ENCODE measurements at regions not wholly inside any gene's neighbourhood (a gene's known extent, or its start where the extent isn't known, plus 50 kb on each side); places are given as distances from the start of the nearest gene placed in this dataset.

DNA sequence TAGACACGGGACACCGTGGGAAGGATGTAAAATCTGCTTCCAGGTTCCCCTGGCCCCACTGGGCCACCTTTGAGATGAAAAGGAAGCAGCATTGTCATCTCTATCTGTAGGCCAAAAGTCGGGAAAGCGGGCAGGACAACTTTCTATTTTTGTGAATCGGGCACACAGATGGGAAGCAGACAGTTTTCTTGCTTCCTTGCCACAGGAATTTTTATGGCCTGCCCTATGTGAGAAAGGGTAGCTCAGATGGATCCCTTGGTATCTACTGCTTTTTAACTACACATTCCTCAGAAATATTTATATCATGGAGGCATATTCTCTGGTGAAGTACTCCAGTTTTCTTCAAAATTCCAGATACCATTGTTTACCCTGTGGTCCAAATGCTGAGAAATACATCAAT lies 735.5 kb downstream of the CBLN2 start:
- TF ChIP-seq, protein P1, sequence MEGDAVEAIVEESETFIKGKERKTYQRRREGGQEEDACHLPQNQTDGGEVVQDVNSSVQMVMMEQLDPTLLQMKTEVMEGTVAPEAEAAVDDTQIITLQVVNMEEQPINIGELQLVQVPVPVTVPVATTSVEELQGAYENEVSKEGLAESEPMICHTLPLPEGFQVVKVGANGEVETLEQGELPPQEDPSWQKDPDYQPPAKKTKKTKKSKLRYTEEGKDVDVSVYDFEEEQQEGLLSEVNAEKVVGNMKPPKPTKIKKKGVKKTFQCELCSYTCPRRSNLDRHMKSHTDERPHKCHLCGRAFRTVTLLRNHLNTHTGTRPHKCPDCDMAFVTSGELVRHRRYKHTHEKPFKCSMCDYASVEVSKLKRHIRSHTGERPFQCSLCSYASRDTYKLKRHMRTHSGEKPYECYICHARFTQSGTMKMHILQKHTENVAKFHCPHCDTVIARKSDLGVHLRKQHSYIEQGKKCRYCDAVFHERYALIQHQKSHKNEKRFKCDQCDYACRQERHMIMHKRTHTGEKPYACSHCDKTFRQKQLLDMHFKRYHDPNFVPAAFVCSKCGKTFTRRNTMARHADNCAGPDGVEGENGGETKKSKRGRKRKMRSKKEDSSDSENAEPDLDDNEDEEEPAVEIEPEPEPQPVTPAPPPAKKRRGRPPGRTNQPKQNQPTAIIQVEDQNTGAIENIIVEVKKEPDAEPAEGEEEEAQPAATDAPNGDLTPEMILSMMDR (IDR thresholded peaks at IDR 0.05; ENCODE audit: insufficient read depth, low read length, missing control alignments), result no peak
- H3K4me3 ChIP-seq (ENCODE audit: low read depth, low read length), result no peak overlapping the region

DNA sequence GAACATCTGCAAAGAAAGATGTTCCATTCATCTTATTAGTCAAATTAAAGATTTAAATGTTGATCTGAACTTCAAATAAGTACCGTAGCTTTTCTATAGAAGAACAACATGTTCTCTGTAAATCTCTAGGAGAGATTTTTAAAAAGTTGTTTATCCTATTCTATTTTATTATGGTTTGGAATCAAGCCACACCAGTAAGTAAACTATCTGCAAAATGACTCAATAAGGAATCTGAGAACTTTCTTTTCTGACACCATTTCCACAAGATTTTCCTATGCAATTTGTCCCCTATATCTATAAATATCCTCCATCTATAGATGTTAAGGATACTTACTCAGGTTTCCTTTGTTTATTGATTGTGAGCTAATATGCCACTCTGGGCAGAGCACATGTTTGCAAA lies 736.6 kb downstream of the CBLN2 start:
- CTCF ChIA-PET, result no interaction called here
- DNase-seq (ENCODE audit: low read depth, low spot score), result no peak
- TF ChIP-seq, protein P1 (IDR thresholded peaks at IDR 0.05; ENCODE audit: insufficient read depth, low read length, missing control alignments), result no peak
- POLR2A ChIA-PET, result no interaction called here
- no peak overlapping the region for H3K4me3 ChIP-seq (ENCODE audit: low read depth, low read length)

More for the DNA sequence above, 735.5 kb downstream of the CBLN2 start:
- POLR2A ChIA-PET, result no interaction called here
- no peak for DNase-seq (ENCODE audit: low read depth, low spot score)
- CTCF ChIA-PET, result no interaction called here

DNA sequence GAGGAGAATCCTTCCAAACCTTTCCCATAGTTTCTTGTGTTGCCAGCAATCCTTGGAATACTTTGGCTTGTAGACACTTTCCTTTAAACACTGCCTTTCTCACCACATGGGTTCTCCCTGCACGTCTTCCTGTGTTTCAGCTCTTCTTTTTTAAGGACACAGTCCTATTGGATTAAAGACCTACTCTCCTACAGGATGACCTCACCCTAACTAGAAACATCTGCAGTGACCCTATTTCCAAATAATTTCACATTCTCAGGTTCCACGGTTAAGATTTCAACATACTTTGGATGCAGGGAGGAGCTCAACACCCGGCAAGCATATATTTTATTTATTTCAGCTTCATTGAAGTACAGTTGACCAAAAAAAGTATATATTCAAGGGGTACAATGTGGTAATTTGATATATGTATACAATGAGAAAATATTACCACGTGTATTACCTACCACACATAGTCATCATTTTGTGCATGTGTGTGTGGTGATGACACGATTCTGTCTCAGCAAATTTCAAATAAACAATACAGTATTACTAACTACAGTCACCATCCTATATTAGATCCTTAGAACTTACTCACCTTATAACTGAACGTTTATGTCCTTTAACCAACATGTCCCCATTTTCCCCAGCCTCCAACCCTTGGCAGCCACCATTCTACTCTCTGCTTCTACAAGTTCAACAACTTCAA lies 745.0 kb downstream of the CBLN2 start:
- CTCF ChIA-PET, result no interaction called here
- H3K4me3 ChIP-seq (ENCODE audit: low read depth, low read length), result no peak overlapping the region
- TF ChIP-seq, protein P1 (IDR thresholded peaks at IDR 0.05; ENCODE audit: insufficient read depth, low read length, missing control alignments), result no peak
- no peak for DNase-seq (ENCODE audit: low read depth, low spot score)
- POLR2A ChIA-PET, result no interaction called here

DNA sequence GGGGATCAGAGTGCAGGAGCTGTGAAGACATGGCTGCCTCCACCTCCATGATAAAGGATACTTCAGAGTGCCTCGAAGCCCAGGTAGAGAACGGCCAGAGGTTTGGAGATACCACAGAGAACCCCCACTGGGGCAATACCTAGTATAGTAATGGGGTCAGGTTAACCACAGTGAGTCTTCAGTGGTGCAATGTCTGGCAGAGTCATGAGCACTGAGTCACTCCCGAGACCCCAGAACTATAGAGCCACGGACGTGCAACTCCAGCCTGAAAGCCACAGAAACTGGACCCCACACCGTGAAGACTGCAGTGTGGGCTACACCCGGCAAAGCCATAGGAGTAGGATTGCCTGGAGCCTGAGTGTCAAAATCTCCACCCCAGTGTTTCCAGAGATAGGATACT lies 746.6 kb downstream of the CBLN2 start:
- POLR2A ChIA-PET, result no interaction called here
- no peak overlapping the region for H3K4me3 ChIP-seq (ENCODE audit: low read depth, low read length)
- DNase-seq (ENCODE audit: low read depth, low spot score), result no peak
- TF ChIP-seq, protein P1 (IDR thresholded peaks at IDR 0.05; ENCODE audit: insufficient read depth, low read length, missing control alignments), result no peak
- CTCF ChIA-PET, result no interaction called here

DNA sequence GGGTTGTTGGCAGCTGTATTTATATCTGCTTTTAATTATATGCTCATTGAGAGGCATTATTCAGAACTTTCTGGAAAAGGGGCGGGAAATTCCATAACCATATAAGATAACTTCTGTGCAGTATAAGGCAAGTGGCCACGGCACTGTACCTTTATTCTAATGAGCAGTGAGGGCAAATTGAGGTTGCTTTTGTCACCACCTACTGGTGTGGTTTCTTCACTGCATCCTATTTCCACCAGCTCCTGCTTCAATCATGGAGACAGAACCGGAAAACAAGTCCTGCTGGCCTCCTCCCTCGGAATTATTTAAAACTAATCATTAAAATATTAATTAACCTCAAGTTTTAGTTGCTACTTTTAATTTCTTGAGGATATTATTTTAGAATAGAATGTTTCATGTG lies 759.4 kb downstream of the CBLN2 start:
- TF ChIP-seq, protein P1 (IDR thresholded peaks at IDR 0.05; ENCODE audit: insufficient read depth, low read length, missing control alignments), result no peak
- no peak for DNase-seq (ENCODE audit: low read depth, low spot score)
- ChIA-PET POLR2A (no interaction called here), CTCF (no interaction called here)
- H3K4me3 ChIP-seq (ENCODE audit: low read depth, low read length), result no peak overlapping the region

DNA sequence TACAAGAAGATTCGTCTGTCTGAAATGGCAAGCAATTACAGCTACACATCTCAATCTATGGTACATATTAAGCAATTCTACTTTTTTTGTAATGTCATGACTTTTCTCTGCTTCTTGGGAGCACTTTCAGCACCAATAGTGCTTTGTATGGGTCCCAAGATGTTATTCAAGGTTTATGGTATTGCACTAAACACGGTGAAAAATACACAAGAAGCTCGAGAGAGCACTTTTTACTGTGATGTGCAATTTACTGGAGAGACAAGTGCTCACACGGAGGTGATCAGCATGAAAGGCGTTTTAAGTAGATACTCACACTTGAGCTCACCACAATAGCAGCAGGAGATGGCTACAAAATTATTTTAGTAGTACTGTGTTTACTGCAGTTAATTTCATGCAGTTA lies 783.6 kb downstream of the CBLN2 start:
- TF ChIP-seq, protein P1 (IDR thresholded peaks at IDR 0.05; ENCODE audit: insufficient read depth, low read length, missing control alignments), result no peak
- CTCF ChIA-PET, result no interaction called here

More for the DNA sequence above, 783.6 kb downstream of the CBLN2 start:
- POLR2A ChIA-PET, result no interaction called here
- no peak for DNase-seq (ENCODE audit: low read depth, low spot score)
- H3K4me3 ChIP-seq (ENCODE audit: low read depth, low read length), result no peak overlapping the region

All from AG04449 (cell line).